IPS-18c (cell line): ENCODE measurements at regions not wholly inside any gene's neighbourhood (a gene's known extent, or its start where the extent isn't known, plus 50 kb on each side); places are given as distances from the start of the nearest gene placed in this dataset.
"Not testable (repeated sequence)": the region's sequence is repeated elsewhere in the genome, so short reads cannot be mapped to it uniquely, and the experiment has no call there.

ENCODE experiments used
- H3K4me3 ChIP-seq: 2 replicates; pipeline ENCODE4 v1.7.0; 2013; ENCODE audit warnings: low read depth, mild to moderate bottlenecking, low read length, moderate library complexity; ENCODE audit not compliant: insufficient read depth
- H3K9me3 ChIP-seq: one replicate; pipeline ENCODE4 v1.6.1; 2013; ENCODE audit warnings: mild to moderate bottlenecking, low read length, moderate library complexity; ENCODE audit not compliant: control insufficient read depth, insufficient read depth

- Histone ChIP-seq H3K4me3 (no peak overlapping the region), H3K9me3 (no peaks in the 10 kb centered on the region)
Observed at GRCh38 chr1:196160066-196160795, 448.0 kb downstream of the KCNT2 start.

DNA sequence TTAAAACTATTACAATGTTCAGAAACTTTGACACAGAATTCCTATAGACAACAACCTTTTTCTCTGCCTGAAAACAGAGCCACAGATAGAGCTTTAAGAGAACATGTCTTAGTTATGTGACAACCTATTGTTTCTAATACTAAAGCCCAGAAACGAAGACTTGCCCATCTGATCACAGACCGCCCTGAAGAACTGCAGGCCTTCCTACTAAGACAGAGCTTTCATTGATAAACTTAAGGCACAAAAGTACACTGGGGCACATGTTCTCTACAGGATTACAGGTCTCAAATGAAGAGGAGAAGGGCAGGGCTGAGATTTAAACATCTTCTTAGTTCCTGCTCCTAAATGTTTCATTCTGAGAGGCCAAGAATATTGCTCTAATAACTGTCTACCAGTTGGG lies 452.7 kb downstream of the KCNT2 start:
- Histone ChIP-seq H3K4me3 (no peak overlapping the region), H3K9me3 (no peaks in the 10 kb centered on the region)

- H3K4me3 ChIP-seq, result no peak overlapping the region
- no peaks in the 10 kb centered on the region for H3K9me3 ChIP-seq
Observed at GRCh38 chr1:196152975-196153374, 455.3 kb downstream of the KCNT2 start.

DNA sequence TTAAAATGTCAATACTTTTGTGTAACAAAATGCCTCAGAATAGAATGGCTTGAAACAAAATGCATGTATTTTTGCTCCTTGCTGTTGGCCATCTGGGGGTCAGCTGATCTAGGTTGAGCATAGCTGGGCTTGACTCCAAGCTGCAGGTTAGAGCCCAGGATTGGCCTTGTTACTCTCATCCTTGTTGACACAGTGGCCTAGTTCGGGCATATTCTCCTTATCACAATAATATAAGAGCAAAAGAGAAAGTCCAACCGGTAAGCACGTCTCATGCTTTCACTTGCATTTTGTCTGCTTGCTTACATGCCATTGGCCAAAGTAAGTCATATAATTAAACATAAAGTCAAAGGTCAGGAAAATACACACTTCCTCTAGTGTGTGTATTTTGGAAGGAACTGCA lies 456.2 kb downstream of the KCNT2 start:
- H3K4me3 ChIP-seq, result no peak overlapping the region

DNA sequence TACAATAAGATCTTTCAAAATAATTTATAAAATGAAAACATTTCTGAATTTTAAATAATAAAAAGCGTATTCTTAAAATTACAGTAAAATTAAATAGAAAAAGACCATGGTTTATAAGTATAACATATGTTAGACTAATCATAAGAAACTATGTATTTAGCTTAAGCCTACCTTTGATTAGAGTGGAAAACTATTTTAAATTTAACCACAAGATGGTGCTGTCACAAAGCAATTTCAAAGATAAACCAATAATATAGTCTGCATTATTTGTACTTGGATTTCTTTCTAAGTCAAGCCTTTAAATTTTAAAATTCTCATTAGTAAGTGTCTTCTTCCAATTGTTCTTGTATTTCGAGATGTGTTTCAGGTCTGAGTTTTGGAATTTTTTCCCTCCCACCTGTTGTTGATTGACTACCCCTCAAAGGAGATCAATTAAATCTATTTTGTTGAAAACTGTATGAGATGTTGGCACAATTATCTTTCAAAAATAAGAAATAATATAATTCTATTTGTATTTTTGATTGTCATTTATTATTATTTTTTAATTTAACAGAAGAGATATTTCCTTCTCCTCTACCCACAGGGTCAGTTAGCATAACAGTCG lies 459.8 kb downstream of the KCNT2 start:
- Histone ChIP-seq H3K4me3 (no peak overlapping the region), H3K9me3 (no peaks in the 10 kb centered on the region)

More for the DNA sequence above, 456.2 kb downstream of the KCNT2 start:
- H3K9me3 ChIP-seq, result no peaks in the 10 kb centered on the region

DNA sequence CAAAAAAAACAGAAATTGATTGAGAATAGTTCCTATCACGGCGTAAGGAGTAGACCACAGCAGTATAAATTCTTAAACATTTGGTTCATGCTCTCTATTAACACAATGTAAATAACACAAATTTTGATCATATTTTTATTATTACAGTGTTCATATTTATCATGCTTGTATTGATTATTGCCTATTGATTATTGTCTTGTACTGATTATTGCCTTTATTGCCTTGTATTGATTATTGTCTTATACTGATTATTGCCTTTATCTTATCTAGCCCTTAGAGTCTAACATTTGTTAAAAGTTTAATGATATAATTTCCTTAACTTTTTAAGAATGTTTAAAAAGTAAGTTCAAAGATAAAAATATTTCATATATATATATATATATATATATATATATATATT lies 460.7 kb downstream of the KCNT2 start:
- Histone ChIP-seq H3K9me3 (no peaks in the 10 kb centered on the region), H3K4me3 (no peak overlapping the region)

DNA sequence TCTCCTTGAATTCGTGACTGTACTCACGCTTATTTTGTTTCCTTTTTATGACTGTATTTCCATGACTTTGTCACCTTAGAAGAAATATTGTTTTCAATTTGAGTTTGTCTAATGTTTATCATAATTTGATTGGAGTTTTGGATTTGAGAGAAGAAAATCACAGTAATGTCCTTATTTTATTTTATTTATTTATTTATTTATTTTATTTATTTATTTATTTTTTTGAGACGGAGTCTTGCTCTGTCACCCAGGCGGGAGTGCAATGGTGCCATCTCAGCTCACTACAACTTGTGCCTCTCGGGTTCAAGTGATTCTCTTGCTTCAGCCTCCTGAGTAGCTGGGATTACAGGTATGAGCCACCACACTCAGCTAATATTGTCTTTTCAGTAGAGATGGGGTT lies 463.1 kb downstream of the KCNT2 start:
- not testable (repeated sequence) for H3K4me3 ChIP-seq, H3K9me3 ChIP-seq

GRCh38 chr1:196144588-196144987 lies 463.7 kb downstream of the KCNT2 start:
- Histone ChIP-seq H3K9me3 (no peaks in the 10 kb centered on the region), H3K4me3 (no peak overlapping the region)

DNA sequence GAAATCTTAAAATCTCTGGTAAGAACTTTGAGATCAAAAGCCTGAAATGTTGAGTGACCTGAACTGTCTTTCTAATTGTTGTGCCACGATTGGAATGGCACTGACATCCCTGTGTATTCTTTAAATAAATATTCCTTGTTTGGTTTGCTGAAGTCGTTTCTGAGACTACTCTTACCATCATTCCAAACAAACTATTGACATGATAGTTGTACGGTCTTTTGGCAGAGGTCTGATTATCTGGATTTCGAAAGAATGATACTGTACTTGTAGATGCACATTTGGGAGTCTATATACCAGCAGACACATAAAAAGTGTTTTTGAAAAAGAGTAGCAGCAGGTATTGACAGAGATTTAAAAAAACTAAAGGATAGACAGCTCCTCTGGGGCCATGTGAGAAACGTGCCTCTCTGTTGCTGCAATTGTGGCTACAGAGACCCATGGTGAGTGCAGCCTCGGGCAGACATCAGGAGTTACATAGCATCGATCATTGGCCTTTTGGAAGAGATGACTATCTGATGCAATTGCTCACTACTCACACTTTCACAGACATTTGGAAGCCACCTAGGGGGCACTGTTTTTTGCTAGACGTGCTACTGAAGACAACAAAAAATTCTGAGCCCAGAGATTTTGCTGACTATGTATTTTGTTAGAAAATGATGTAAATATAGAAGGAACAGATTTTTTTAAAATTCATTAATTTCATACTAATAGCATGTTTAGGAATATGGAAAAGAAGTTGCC lies 464.5 kb downstream of the KCNT2 start:
- Histone ChIP-seq H3K9me3 (no peaks in the 10 kb centered on the region), H3K4me3 (no peak overlapping the region)

DNA sequence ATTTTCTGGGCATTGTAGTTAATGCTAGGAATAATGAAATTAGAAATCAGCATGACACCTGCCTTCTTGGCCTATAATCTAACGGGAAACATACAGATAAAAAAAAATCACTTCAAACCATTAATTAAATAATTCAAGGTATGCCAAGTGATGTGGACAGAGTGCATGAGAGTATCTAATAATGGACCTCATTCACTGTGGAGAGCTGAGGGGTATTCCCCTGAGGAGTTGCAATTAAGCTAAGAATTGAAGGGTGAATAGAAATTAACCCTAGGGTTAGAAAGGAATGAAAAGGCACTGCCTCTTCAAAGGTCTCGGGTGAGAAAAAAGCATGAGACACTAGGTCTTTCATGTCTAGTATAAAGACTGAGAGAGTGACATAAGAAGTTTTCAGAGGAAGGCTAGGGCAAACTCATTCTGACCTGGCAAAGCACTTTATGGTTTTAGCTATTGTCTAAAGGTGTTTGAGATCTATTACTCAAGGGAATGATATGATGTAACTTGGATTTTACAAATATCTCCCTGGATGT lies 466.1 kb downstream of the KCNT2 start:
- H3K9me3 ChIP-seq, result no peaks in the 10 kb centered on the region
- no peak overlapping the region for H3K4me3 ChIP-seq

- no peaks in the 10 kb centered on the region for H3K9me3 ChIP-seq
Observed at GRCh38 chr1:196136396-196136795, 471.8 kb downstream of the KCNT2 start.

GRCh38 chr1:196131691-196132090 lies 476.5 kb downstream of the KCNT2 start:
- no peak overlapping the region for H3K4me3 ChIP-seq
- no peaks in the 10 kb centered on the region for H3K9me3 ChIP-seq

More at GRCh38 chr1:196136396-196136795, 471.8 kb downstream of the KCNT2 start:
- H3K4me3 ChIP-seq, result no peak overlapping the region

GRCh38 chr1:196128835-196129234 lies 479.4 kb downstream of the KCNT2 start:
- no peaks in the 10 kb centered on the region for H3K9me3 ChIP-seq
- H3K4me3 ChIP-seq, result no peak overlapping the region

DNA sequence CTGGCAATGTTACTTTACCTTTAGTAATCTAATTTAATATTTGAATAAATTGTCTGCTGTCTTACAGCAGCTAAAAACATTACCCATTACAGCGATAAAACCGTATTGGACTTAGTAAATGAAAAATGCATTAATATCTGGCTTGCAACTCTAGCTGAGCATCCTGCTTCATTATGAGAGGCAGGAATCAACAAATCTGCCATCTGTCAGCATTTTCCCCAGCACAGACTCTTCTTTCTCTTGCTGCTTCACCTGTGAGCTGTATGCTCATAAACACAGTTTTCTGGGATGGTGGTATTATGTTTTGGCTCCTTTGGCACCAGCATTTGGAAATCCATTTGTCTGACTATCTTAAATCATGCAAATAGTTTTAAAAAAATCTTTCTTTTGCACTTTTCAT lies 487.1 kb downstream of the KCNT2 start:
- no peak overlapping the region for H3K4me3 ChIP-seq
- H3K9me3 ChIP-seq, result no peaks in the 10 kb centered on the region

- Histone ChIP-seq H3K4me3 (no peak overlapping the region), H3K9me3 (no peaks in the 10 kb centered on the region)
Observed at GRCh38 chr1:196115646-196116045, 492.6 kb downstream of the KCNT2 start.

GRCh38 chr1:196114193-196114592 lies 494.0 kb downstream of the KCNT2 start:
- H3K9me3 ChIP-seq, result no peaks in the 10 kb centered on the region

GRCh38 chr1:196108990-196109389 lies 499.2 kb downstream of the KCNT2 start:
- not testable (repeated sequence) for H3K9me3 ChIP-seq, H3K4me3 ChIP-seq

More at GRCh38 chr1:196114193-196114592, 494.0 kb downstream of the KCNT2 start:
- H3K4me3 ChIP-seq, result no peak overlapping the region

DNA sequence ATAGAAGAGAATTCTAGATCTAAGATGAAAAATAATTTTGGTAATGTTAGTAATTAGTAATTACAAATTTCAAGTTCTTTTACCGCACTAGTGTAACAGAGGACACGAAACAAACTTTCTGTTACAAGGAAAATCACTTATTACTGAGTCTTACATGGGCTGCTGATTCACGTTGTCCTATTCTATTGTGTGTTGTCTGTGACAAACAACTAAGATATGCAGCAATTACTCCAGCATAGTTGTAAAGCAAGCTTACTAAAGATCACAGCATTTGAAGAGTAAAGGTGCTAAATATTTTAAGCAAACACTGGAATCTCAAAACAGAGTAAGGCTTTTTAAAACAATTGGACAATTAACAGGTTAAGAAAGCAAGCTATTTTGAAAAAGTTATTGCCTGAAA lies 502.3 kb downstream of the KCNT2 start:
- H3K4me3 ChIP-seq, result no peak overlapping the region
- H3K9me3 ChIP-seq, result no peaks in the 10 kb centered on the region
